Glomerular endothelial cell (primary cell): ENCODE measurements at regions not wholly inside any gene's neighbourhood (a gene's known extent, or its start where the extent isn't known, plus 50 kb on each side); places are given as distances from the start of the nearest gene placed in this dataset.
"Not testable (repeated sequence)": the region's sequence is repeated elsewhere in the genome, so short reads cannot be mapped to it uniquely, and the experiment has no call there.

Source experiments
- DNase-seq: peaks from one replicate; pipeline ENCODE4 v3.0.0-alpha.2; 2011; ENCODE audit warnings: low read depth, low spot score; ENCODE audit errors: extremely low read depth

DNA sequence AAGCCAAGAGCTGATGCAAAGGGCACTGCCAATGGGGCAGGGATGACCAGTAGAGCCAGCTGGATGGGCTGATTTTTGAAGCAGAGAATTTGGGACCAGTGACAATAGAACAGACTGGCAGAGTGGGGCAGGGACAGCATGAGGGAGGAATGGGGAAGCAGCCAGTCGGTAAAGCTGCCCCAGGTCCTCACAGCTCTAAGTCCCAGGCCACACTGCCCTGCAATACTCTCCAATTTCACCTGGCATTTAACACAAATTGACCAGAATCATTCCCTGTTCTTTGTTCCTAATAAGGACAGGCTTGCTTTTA is 186.9 kb downstream of the CTTN start:
- no peak for DNase-seq

DNA sequence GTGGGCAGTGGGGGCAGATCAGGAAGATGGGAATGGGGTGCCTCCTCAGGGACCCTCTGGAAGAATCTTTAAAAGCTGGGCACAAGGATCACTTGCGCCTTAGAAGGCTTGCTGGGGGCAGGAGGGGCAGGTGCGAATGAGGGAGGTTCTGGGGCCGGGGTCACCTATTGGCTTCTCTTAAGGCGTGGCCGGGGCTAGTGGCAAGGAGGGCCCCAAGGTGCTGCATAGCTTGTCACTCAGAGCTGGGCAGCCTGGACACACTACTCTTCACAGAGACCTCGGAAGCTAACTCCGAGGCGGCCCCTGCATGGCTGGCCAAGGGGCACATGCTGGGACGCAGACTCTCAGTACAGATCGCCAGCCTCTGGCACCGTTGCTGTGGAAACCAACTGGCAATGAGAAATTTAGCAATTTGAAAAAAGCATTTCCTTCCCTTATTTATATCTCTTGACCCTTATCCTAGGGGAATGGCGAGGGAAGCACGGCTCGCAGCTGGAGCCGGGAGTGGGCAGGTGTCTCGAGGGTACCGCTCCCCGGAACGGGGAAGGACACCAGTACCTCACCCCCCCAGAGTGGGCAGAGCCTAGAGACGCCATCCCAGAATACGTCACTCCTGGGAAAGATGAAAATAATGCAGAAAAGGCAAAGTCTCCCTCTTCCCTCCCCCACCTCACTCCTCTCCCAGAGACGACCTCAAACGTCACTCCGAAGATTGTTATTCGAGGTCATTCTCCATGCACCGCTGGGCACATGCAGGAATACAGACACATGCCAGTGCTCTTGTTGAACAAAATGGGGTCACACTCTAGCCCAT is 188.1 kb downstream of the CTTN start:
- DNase-seq: no peak

DNA sequence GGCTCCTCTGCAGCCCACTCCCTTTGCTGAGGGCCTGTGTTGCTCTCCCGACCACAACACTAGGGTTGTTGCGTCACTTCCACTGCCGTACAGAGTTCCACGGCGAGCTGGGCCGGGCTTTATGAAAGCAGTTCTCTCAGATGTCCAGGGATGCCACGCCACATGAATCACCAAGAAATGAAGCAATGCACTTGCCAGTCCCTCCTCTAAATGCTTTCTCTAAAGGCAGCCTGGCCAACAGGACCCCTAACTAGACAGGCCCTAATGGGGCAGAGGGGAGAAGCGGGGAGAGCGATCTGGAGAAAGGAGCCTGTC is 188.7 kb downstream of the CTTN start:
- DNase-seq: no peak

DNA sequence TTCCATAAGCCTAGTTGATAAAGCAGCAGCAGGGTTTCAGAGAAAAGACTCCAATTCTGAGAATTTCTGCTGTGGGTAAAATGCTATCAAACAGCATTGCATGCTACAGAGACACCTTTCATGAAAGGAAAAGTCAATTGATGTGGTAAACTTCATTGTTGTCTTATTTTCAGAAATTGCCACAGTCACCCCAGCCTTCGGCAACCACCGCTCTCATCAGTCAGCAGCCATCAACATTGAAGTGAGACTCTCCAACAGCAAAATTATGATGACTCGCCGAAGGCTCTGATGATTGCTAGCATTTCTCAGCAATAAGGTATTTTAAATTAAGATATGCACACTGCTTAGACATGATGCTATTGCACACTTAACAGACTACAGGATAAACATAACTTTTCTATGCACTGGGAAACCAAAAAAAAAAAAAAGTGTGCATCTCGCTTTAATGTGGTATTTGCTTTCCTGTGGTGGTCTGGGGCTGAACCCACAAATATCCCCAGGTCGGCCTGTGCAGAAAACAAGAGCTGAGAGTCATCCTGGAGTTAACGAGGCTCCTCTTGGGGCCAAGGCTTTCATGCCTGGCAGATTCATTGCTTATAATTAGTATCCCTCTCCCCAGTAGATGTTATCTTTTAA is 192.1 kb downstream of the CTTN start:
- DNase-seq: no peak

DNA sequence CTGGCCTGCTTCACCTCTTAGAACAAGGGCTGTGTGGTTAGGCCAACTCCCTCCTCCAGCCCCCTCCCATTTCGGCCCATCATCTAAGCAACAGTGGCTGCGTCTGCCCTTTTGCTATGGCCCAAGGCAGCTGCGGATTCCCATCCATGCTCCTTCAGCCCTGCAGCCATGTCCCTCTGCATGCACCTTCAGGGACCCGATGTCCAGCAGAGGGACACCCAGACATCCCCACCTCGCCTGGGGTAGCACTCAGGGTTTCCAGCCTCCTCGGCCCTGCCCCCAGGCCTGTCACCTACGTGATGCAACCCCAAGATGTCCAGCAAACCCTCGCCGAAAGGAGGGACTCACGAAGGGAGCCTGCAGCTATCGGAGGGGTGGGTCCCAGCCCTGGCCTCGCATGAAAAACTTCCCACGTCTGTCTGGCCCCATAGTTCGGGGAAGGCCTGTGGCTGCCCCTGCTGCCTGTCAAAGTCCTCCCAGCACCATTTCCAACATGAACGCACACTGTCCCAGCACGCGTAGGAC is 194.4 kb downstream of the CTTN start:
- DNase-seq: no peak

DNA sequence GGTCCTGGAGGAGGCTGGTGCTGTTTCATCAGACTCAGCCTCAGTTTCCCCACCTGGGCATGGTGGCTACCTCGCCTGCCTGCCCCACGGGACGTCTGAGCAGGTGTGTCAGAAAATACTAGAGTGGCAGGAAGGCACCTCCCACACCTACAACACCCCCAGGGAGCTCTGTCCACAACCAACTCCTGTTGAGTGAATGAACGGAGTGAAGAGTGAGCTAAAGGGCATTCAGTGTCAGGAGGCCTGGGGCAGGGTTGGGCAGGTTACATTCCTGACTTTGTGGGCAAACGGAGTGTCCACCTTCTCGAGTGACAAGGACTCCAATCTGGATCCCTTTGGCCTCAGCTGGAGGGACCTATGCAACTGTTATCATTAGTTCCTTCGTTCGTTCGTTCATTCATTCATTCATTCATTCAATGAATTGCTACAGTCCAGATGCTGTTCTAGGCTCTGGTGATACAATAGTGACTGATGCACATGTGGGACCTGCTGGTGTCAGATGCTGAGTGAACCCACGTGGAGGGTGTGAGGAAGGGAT is 195.2 kb downstream of the CTTN start:
- no peak for DNase-seq

DNA sequence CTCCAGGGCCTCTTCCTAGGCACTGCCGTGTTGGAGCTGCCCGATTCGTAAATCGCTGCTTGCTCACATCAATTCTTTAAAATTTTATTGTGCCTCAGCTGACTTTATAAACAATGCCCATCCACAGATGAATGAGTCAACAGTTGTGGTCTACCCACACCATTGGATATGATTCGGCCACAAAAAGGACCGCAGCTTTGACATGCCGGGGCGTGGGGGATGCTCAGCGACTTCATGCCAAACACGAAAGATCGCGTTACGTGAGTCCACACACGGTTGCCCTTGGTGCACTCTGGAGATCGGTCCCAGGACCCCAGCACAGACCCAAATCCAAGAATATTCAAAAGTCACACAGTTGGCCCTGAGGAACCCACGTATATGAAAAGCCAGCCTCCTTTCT is 195.7 kb downstream of the CTTN start:
- no peak for DNase-seq

DNA sequence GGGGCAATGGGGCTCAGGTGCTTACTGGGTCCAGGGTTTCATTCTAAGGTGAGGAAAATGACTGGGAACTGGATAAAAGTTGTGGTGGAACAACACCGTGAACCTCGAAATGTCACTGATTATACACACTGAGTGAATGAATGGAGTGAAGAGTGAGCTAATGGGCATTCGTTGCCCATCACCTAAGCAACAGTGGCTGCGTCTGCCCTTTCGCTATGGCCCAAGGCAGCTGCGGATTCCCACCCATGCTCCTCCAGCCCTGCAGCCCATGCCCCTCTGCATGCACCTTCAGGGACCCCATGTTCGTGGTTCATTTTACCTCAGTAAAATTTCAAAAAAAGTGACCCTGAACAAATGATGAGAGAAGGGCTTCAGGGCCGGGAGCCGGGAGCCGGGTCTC is 196.3 kb downstream of the CTTN start:
- no peak for DNase-seq

DNA sequence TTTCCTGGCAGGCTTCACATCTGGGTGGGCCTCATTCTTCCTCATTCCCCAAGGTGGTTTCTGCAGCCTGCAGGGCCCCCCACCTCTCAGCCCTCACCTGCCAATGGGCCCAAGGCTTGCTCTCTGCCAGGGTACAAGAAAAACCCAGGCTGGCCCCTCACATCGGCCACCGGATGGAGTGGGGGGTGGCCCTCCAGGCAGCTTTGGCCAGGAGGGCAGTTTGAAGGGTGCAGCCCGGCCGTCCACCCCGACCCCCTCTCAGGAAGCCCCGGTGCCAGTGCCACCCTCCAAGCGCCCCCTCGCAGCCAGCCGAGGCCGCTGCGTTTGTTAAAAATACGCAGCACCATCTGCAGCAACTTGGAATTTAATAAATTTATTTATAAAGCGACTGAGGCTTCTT is 196.7 kb downstream of the CTTN start:
- DNase-seq: no peak

DNA sequence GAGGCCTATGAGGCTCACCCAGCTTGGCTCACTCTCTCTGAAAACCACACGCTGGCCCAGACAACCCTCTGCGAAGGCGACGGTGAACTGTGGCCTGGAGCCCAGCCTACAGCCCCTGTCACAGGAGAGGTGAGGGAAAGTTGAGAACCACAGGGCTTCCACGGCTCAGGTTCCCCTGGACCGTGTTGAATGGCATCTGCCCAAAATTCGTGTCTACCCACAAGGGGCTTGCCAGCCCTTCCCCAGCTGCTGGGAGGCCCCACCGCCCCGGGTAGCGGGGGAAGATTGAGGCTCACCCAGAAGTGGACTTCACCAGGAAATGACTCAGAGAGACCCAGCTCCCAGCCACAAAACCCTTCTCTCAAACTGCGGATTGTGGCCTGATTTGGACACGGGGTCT is 197.1 kb downstream of the CTTN start:
- DNase-seq: no peak

DNA sequence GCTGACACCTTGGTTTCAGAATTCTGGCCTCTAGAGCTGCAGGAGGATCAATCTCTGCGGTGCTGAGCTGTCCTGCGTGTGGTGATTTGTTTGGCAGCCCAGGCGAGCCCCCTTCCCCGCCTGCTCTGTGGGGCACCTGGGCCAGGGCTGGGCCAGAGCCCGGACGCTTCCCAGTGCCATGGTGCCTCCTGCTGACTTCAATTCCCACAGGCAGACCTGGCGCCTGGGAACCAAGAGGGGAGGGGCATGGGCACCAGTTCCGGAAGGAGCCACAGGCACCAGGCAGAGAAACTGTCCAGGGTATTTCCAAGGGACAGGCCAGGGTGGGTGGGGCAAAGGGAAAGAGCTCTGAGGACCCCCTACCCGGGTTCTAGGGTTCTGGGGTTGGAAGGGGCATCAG is 197.8 kb downstream of the CTTN start:
- no peak for DNase-seq

DNA sequence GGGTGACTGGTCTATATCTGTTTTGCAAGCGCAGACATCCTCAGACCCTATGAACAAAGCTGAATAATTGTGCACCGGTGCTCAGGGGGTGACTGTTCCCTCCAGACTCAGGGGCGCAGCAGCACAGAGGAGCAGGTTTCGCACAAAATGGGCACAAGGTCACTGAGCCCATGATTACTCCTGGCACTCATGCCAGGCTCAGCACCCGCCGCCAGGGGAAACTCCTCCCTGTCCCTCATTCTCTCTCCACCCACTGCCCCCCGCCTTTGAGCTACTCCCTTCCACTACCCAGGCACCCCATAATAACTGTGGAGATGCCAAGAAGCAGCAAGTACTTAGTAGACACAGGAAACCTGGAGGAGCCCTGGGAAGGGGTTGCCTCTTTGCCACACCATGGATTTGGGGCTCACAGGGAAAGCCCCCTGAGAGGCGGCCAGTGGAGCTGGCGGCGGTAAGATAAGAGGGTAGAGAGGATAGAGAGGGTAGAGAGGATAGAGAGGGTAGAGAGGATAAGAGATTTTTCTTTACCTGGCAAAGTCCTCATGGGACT is 198.8 kb downstream of the CTTN start:
- DNase-seq: no peak

DNA sequence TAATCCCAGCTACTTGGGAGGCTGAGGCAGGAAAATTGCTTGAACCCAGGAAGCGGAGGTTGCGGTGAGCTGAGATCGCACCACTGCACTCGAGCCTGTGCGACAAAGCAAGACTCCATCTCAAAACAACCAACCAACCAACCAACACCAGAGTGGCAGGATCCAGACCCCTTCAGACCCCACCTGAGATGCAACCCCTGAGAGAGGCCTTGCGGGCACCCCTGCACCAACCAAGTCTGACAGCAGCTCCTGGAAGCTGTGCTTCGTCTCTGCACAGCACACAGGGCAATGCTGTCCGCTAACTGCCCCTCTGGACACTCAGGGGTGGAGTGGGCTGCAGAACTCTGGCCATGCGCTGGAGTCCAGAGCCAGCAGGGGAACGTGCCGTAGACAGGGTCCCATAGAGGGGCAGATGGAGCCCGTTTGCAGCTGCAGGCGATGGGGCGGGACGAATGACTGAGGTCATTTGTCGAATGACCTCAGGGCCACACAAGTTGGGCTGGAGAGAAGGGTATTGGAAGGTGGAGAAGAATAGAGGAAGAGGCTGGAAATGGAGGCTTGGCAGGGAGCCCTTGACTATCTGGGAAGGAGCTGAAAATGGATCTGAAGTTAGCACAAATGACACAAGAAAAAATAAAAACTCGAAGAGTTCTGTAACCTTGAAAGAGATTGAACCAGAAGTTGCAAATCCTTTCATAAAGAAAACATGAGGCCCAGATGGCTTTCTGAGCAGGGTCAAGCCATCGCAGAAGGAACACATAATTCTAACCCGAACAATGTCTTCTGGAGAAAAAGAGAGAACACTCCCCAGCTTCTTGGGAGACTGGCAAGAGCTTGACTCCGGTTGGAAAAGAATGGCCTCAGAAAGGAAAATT is 199.7 kb downstream of the CTTN start:
- no peak for DNase-seq

DNA sequence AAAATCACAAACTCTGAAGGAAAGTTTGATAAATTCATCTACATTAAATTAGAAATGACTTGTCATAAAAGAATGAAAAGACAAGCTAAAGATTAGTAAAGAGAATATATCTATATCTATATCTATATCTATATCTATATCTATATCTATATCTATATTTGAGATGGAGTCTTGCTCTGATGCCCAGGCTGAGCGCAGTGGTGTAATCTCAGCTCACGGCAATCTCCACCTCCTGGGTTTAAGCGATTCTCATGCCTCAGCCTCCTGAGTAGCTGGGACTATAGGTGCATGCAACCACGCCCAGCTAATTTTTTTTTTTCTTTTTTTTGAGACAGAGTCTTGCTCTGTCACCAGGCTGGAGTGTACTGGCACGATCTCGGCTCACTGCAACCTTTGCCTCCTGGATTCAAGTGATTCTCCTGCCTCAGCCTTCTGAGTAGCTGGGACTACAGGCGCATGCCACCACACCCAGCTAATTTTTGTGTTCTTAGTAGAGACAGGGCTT is 202.6 kb downstream of the CTTN start:
- not testable (repeated sequence) for DNase-seq

DNA sequence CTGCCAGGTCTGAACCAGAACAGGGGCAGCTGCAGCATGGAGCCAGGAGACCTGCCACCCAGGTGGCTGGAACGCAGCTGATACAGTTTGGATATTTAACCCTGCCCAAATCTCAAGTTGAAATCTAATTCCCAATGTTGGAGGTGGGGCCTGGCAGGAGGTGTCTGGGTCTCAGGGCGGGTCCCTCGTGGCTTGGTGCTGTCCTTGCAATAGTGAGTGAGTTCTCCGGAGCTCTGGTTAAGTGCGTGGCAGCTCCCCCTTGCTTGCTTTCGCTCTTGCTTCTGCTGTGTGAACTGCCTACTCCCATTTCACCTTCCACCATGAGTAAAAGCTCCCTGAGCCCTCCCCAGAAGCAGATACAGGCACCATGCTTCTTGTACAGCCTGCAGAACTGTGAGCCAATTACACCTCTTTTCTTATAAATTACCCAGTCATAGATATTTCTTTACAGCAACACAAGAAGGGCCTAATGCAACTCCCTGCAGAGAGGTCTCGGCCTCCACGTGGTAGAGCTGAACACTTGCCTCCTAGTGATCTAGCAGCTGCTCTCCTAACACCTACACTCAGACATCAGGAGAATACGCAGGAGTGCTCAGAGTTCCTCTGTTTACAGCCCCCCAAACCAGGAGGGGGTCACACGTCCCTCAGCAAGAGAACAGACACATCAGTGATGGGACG is 203.7 kb downstream of the CTTN start:
- DNase-seq: no peak

DNA sequence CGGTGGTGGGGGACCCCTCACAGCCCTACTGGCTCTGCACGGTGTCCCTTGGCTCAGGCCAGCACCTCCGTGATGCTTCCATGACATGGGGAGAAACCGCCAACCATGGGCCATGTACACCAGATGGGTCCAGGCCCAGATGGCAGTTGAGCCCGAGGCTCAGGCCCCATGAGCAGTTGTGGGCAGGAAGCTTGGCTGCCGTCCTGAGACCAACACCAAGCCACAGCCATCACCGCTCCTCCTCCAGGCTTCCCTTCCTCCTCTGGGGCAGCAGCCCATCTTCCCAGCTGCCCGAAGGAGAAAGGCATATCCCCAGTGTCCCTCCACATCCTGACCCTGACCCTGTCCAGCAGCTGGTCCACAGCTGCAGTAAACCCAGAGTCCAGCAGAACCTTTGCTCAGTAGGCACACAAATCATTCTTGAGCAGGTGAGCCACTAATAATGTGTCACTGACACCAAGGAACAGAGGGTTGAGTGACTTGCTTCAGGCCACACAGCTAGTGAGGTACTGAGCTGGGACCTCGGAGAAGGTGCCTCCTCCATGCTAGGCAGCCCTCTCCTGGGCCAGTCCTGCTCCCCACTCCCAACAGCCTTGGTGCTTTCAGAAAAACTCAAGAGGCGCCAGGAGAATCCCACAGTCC is 204.9 kb downstream of the CTTN start:
- DNase-seq: no peak

DNA sequence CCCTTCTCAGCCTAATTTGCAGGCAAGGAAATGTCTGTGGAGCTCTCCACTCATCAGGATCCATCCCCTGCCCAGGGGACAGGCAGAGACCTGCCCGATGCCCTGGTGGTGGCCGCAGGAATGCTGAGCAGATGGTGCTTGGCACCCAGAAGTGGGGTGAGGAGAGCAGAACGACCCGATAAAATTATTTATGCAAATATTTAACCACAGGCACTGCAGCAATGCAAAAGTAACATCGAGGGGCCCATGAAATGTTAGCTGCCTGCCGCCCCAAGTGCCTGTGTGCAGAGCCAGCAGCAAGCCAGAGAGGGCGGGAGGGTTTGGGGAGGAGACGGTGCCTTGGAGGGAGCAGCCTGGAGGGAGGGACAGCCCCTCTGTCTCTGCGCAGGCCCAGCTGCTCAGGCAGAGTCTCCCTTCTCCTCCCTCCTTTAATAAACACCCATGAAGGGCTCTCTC is 205.5 kb downstream of the CTTN start:
- no peak for DNase-seq

DNA sequence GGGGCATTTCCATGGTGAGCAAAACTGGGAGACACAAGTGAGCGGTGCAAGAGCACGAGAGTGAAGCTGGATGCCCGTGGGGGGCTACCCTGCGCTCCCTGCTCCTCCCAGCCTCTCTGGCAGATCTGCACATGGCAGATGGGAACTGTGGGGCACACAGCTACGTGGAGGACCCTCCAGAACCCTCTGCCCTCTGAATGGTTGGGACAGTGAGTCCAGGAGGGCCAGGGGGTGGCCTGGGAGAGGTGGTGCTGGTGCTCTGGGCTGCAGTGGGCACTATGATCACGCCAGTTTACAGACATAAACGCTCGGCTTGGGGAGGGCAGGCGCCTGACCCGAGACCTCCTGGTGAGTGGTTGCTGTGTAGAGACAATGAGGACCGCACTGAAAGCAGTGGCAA is 205.9 kb downstream of the CTTN start:
- DNase-seq: no peak

DNA sequence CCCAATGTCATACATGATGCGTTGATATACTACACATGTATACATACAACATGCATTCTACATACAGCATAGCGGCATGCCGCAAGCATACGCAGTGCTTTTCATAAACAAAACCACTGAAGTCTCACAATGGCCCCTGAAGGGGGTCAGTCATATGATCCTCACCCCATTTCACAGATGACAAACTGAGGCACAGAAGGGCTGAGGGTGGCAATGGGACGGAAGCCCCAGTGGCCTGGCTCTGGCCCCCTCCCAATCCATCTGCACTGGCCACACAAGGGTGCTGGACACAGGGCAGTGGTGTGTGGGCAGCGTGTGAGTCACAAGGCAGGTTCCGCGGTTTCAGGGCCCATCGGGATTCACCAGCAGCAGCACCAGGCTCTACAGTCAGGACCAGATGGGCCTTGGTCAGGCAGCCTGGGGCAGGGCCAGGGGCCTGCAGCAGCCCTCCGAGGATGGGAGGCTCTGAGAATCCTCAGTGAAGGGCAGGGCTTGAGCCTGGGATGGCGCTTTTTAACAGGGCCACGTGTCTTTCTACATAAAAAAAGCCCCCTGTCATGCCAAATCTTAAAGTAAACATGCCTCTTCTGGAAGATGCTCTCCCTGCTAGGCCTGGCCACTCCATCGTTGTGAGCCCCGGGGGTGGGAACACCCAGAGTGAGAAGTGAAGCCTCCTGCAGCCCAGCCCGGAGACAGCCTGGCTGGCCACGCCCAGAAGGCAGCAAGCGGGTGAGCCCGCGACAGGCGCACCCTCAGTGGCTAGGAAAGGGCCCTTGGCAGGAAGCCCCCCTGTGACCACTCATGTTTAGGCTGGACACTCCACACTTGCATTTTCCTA is 206.5 kb downstream of the CTTN start:
- DNase-seq: no peak
